HepG2 (cell line): ENCODE measurements at regions not wholly inside any gene's neighbourhood (a gene's known extent, or its start where the extent isn't known, plus 50 kb on each side); places are given as distances from the start of the nearest gene placed in this dataset.

Source experiments
- ATAC-seq: fragments of 200-7000 bp; cut with Tn5 transposase; 3 replicates; pipeline ENCODE4 v1.9.1; 2020; ENCODE audit warnings: mild to moderate bottlenecking, moderate library complexity
- BruUV-seq: library from RNA; stranded (reverse); fragments of 400-500 nt; replicated peaks from 2 replicates; lab custom pipeline; 2021; lab: Mats Ljungman, UMichigan
- CTCF ChIA-PET: fragments of 300-600 bp; formaldehyde crosslinking; extraction: SDS; loops from one replicate; lab custom pipeline; 2021; ENCODE audit warnings: low total read pairs, inconsistent platforms, low intra/inter-chr PET ratio; lab: Yijun Ruan, JAX
- POLR2A ChIA-PET: fragments of 350-600 bp; sonication (Branson Sonifier 250); formaldehyde crosslinking; loops from one replicate; lab custom pipeline; 2020; ENCODE audit warnings: antibody characterized with exemption, inconsistent platforms; lab: Yijun Ruan, JAX
- DNase-seq: peaks from one replicate; pipeline ENCODE4 v3.0.0-alpha.2; 2015; ENCODE audit warnings: low spot score
- FAIRE-seq: peaks from 3 replicates; lab custom pipeline; 2011; peaks lifted over from hg19 to GRCh38; lab: Jason Lieb, UNC
- H2AFZ ChIP-seq: one replicate; pipeline ENCODE4 v1.6.1; 2011; ENCODE audit warnings: low read length, inconsistent platforms
- H3K27ac ChIP-seq: fragments of 300-600 bp; 3 replicates; pipeline ENCODE4 v1.8.0; 2011; ENCODE audit warnings: mixed run types, mild to moderate bottlenecking, mixed read lengths, low read length, inconsistent platforms; ENCODE audit not compliant: insufficient read depth; ENCODE audit errors: extremely low read length
- H3K27me3 ChIP-seq, 2 experiments: fragments of 200-600 bp in 1 of 2; 2 replicates in 1 of 2; 3 replicates in 1 of 2; pipeline versions ENCODE4 v1.6.0 to v1.8.0; 2011; ENCODE audit warnings: low read length in 2 of 2, mild to moderate bottlenecking in 2 of 2, moderate library complexity in 2 of 2, inconsistent platforms in 1 of 2; ENCODE audit not compliant: insufficient read depth in 2 of 2, control insufficient read depth in 1 of 2
- H3K36me3 ChIP-seq, 2 experiments: fragments of 200-600 bp in 1 of 2; replicated peaks in 1 of 2; 2 replicates in 1 of 2; 3 replicates in 1 of 2; pipeline versions ENCODE4 v1.5.1 to v1.8.0; 2011; ENCODE audit warnings: low read length in 2 of 2, inconsistent platforms in 1 of 2; ENCODE audit not compliant: insufficient read depth in 2 of 2, control insufficient read depth in 1 of 2
- H3K4me1 ChIP-seq: 2 replicates; pipeline ENCODE4 v1.5.1; 2012; ENCODE audit warnings: low read length, inconsistent platforms; ENCODE audit not compliant: insufficient read depth
- H3K4me2 ChIP-seq: 2 replicates; pipeline ENCODE4 v1.6.0; 2011; ENCODE audit warnings: low read depth, low read length, inconsistent platforms
- H3K4me3 ChIP-seq, 3 experiments: fragments of 200-600 bp in 1 of 3; sonication (generic), shearing (Covaris generic) in 1 of 3; replicated peaks in 1 of 3; 2 replicates each; pipeline ENCODE4 v1.5.1; 2011 to 2016; ENCODE audit warnings: low read length in 3 of 3, inconsistent platforms in 2 of 3, low read depth in 2 of 3, mild to moderate bottlenecking in 2 of 3, control low read depth in 1 of 3, mixed read lengths in 1 of 3; ENCODE audit not compliant: insufficient read depth in 1 of 3
- H3K79me2 ChIP-seq: one replicate; pipeline ENCODE4 v1.6.1; 2011; ENCODE audit warnings: low read length, inconsistent platforms; ENCODE audit not compliant: insufficient read depth
- H3K9ac ChIP-seq: 2 replicates; pipeline ENCODE4 v1.6.0; 2011; ENCODE audit warnings: mild to moderate bottlenecking, low read depth, low read length, inconsistent platforms; ENCODE audit not compliant: insufficient read depth
- H3K9me3 ChIP-seq: 2 replicates; pipeline ENCODE4 v1.5.1; 2012; ENCODE audit warnings: mild to moderate bottlenecking, low read length
- H4K20me1 ChIP-seq: 2 replicates; pipeline ENCODE4 v1.6.0; 2011; ENCODE audit warnings: inconsistent platforms, mild to moderate bottlenecking, low read length, moderate library complexity; ENCODE audit not compliant: insufficient read depth
- ISL2 ChIP-seq: sonication (generic); formaldehyde crosslinking; IDR thresholded peaks from 2 replicates; pipeline ENCODE4 v1.5.0; 2020; ENCODE audit warnings: missing genetic modification reagents
- KDM1A ChIP-seq: IDR thresholded peaks from 2 replicates; pipeline ENCODE4 v1.6.1; 2016; ENCODE audit warnings: missing compliant biosample characterization
- MAFF ChIP-seq: IDR thresholded peaks from 2 replicates; pipeline ENCODE4 v1.6.1; 2011; ENCODE audit warnings: low read depth, low read length, improper control_type of control experiment
- MAFK ChIP-seq, 2 experiments: IDR thresholded peaks in 1 of 2; conservative IDR thresholded peaks in 1 of 2; 2 replicates each; pipeline ENCODE4 v1.6.1; 2011; ENCODE audit warnings: improper control_type of control experiment in 2 of 2, low read length in 2 of 2
- MBNL3 ChIP-seq: fragments of 250-450 bp; sonication (Bioruptor Pico); conservative IDR thresholded peaks from 2 replicates; pipeline ENCODE4 v1.8.0; 2022; ENCODE audit warnings: mild to moderate bottlenecking, inconsistent platforms
- RORA ChIP-seq: sonication (generic); formaldehyde crosslinking; IDR thresholded peaks from 2 replicates; pipeline ENCODE4 v1.5.0; 2020; ENCODE audit warnings: mild to moderate bottlenecking, missing genetic modification reagents, moderate library complexity
- ZNF777 ChIP-seq: sonication (generic); formaldehyde crosslinking; IDR thresholded peaks from 2 replicates; pipeline ENCODE4 v1.4.0; 2020; ENCODE audit warnings: missing genetic modification reagents
- WGBS: methylation state at CpG from one replicate; pipeline ENCODE4 v1.1.6; 2017; ENCODE audit warnings: low lambda C conversion rate; 5-methylcytosine and 5-hydroxymethylcytosine counted together
- in situ Hi-C: cut with HindIII; loops from 2 replicates; pipeline ENCODE4 v1.10.0; 2017; ENCODE audit warnings: low pct_unique_long_range_greater_than_20kb; ENCODE audit not compliant: extremely low pct_ligation_motif_present
- intact Hi-C: fragments of 100-400 bp; cut with micrococcal nuclease; formaldehyde crosslinking; loops from one replicate; pipeline ENCODE4 v1.10.0; 2022; ENCODE audit not compliant: unreplicated experiment
- TF ChIP-seq, protein P1 (sequence below): IDR thresholded peaks from 2 replicates; pipeline ENCODE4 v1.6.1; 2012; ENCODE audit warnings: inconsistent platforms
- TF ChIP-seq, protein P2 (sequence below): sonication (generic); formaldehyde crosslinking; IDR thresholded peaks from 2 replicates; pipeline ENCODE4 v1.8.0; 2022; ENCODE audit warnings: missing genetic modification reagents, low read depth, mild to moderate bottlenecking, borderline replicate concordance
- TF ChIP-seq, protein P3 (sequence below), 2 experiments: fragments of 450-650 bp in 1 of 2; sonication (generic) in 1 of 2; formaldehyde crosslinking; IDR thresholded peaks; 2 replicates each; pipeline versions ENCODE4 v1.5.0 to v1.8.0; 2020 to 2022; ENCODE audit warnings: mild to moderate bottlenecking in 1 of 2, missing genetic modification reagents in 1 of 2

DNA sequence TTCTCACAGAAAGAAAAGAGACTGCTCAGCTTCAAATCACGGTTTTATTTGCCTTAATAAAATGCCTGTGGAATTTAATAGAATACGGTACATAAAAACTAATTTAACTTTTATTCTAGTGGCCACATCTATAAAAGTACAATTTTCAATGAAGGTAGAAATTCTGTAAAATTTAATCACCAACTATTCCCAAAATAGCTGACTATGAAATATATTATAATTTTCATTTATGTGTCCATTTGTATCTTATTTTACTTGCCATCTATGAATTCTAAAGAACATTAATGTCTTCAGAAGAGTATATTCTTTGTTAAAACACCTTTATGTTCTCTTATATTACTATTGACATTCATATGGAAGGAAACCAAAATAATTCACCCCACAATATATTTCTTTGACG, 192.6 kb downstream of the BTBD3 start:
- no peaks in the 10 kb centered on the region for H3K27me3 ChIP-seq
- intact Hi-C loops = no loop called here
- no peak for FAIRE-seq
- no peaks in the 10 kb centered on the region for H3K79me2 ChIP-seq
- no peak overlapping the region for H3K9ac ChIP-seq
- ATAC-seq = no peak
- H4K20me1 ChIP-seq = no peaks in the 10 kb centered on the region
- H2AFZ ChIP-seq = no peak overlapping the region
- 7% methylated on average over 3 of the region's 3 CpGs for WGBS
- BruUV-seq = no TSS peak
- no peaks in the 10 kb centered on the region for H3K4me1 ChIP-seq
- H3K4me2 ChIP-seq = no peak overlapping the region
- TF ChIP-seq, protein P1, sequence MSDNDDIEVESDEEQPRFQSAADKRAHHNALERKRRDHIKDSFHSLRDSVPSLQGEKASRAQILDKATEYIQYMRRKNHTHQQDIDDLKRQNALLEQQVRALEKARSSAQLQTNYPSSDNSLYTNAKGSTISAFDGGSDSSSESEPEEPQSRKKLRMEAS = no peak
- TF ChIP-seq MAFK (conservative IDR thresholded peaks at IDR 0.05 in 1 of 2, IDR thresholded peaks at IDR 0.05 in 1 of 2; ENCODE audit: low read length in 2 of 2) = peak; percentile 50 to 79
- no peak for TF ChIP-seq RORA (CRISPR knock-in tag)
- peak; percentile 63; the same call in 1 of the 2 replicates for TF ChIP-seq MAFF
- TF ChIP-seq MBNL3 (CRISPR knock-in tag) = no peak
- TF ChIP-seq ISL2 (CRISPR knock-in tag) = no peak
- no peak for TF ChIP-seq ZNF777 (CRISPR knock-in tag)
- TF ChIP-seq, protein P2, sequence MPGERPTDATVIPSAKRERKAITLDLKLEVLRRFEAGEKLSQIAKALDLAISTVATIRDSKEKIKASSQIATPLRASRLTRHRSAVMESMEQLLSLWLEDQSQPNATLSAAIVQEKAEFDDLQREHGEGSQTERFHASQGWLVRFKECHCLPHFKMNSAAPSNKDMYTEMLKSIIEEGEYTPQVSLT = no peak
- TF ChIP-seq, protein P3, sequence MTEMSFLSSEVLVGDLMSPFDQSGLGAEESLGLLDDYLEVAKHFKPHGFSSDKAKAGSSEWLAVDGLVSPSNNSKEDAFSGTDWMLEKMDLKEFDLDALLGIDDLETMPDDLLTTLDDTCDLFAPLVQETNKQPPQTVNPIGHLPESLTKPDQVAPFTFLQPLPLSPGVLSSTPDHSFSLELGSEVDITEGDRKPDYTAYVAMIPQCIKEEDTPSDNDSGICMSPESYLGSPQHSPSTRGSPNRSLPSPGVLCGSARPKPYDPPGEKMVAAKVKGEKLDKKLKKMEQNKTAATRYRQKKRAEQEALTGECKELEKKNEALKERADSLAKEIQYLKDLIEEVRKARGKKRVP (CRISPR knock-in tag; IDR thresholded peaks at IDR 0.05) = no peak
- no peak for TF ChIP-seq KDM1A (CRISPR knock-in tag)
- no peak overlapping the region for H3K4me3 ChIP-seq
- DNase-seq = no peak
- in situ Hi-C loops = no loop called here
- no peak overlapping the region for H3K27ac ChIP-seq
- peaks cover 23% of the 10 kb centered on the region for H3K9me3 ChIP-seq
- H3K36me3 ChIP-seq = no peaks in the 10 kb centered on the region
- CTCF ChIA-PET = no interaction called here
- POLR2A ChIA-PET = no interaction called here
